Panc1 (cell line): ENCODE measurements at regions not wholly inside any gene's neighbourhood (a gene's known extent, or its start where the extent isn't known, plus 50 kb on each side); places are given as distances from the start of the nearest gene placed in this dataset.

Experiments
- ATAC-seq: fragments of 200-7000 bp; cut with Tn5 transposase; 2 replicates; pipeline ENCODE4 v1.9.1; 2020; ENCODE audit warnings: mild to moderate bottlenecking, moderate library complexity
- BruUV-seq: library from RNA; stranded (reverse); fragments of 400-500 nt; replicated peaks from 2 replicates; lab custom pipeline; 2021; lab: Mats Ljungman, UMichigan
- CTCF ChIA-PET: fragments of 300-600 bp; sonication (Branson Sonifier 250); formaldehyde crosslinking; loops from one replicate; lab custom pipeline; 2022; ENCODE audit warnings: antibody characterized with exemption; lab: Charles Lee
- POLR2A ChIA-PET: fragments of 300-600 bp; sonication (Branson Sonifier 250); formaldehyde crosslinking; loops from one replicate; lab custom pipeline; 2022; ENCODE audit warnings: antibody characterized with exemption; lab: Charles Lee
- DNase-seq: peaks from one replicate; pipeline ENCODE4 v3.0.0-alpha.2; 2010; ENCODE audit warnings: low read depth, low spot score
- H3K27ac ChIP-seq: 2 replicates; pipeline ENCODE4 v1.5.1; 2011; ENCODE audit warnings: mild to moderate bottlenecking, low read length, inconsistent platforms
- H3K27me3 ChIP-seq: fragments of 200-500 bp; sonication (Bioruptor generic); 2 replicates; pipeline ENCODE4 v1.6.0; 2014; ENCODE audit warnings: low read length, inconsistent platforms; ENCODE audit not compliant: control insufficient read depth, insufficient read depth
- H3K36me3 ChIP-seq: fragments of 200-500 bp; sonication (Bioruptor generic); 2 replicates; pipeline ENCODE4 v1.5.1; 2014; ENCODE audit warnings: inconsistent platforms, mild to moderate bottlenecking, low read length, moderate library complexity; ENCODE audit not compliant: control insufficient read depth, insufficient read depth
- H3K4me1 ChIP-seq: 2 replicates; pipeline ENCODE4 v1.5.1; 2011; ENCODE audit warnings: inconsistent platforms, mild to moderate bottlenecking, low read length, moderate library complexity; ENCODE audit not compliant: control insufficient read depth, insufficient read depth
- H3K4me3 ChIP-seq, 2 experiments: 2 replicates each; pipeline ENCODE4 v1.5.1; 2011 to 2012; ENCODE audit warnings: low read depth in 2 of 2, low read length in 2 of 2, mild to moderate bottlenecking in 2 of 2, inconsistent platforms in 1 of 2, moderate library complexity in 1 of 2
- H3K9me3 ChIP-seq: fragments of 200-500 bp; sonication (Bioruptor generic); 2 replicates; pipeline ENCODE4 v1.5.1; 2014; ENCODE audit warnings: low read depth, mild to moderate bottlenecking, inconsistent platforms, low read length, moderate library complexity; ENCODE audit not compliant: control insufficient read depth, insufficient read depth
- CTCF ChIP-seq: fragments of 450-650 bp; IDR thresholded peaks from 2 replicates; pipeline ENCODE4 v1.5.1; 2017; ENCODE audit warnings: mild to moderate bottlenecking
- POLR2AphosphoS5 ChIP-seq: IDR thresholded peaks from 2 replicates; pipeline ENCODE4 v1.6.1; 2012; ENCODE audit warnings: mild to moderate bottlenecking, low read depth, low read length, moderate library complexity
- REST ChIP-seq, 2 experiments: IDR thresholded peaks; 2 replicates each; pipeline ENCODE4 v1.6.1; 2011 to 2012; ENCODE audit warnings: low read depth in 2 of 2, control low read depth in 1 of 2, low read length in 1 of 2, mild to moderate bottlenecking in 1 of 2, moderate library complexity in 1 of 2; ENCODE audit not compliant: insufficient read depth in 1 of 2
- SIN3A ChIP-seq: IDR thresholded peaks from 2 replicates; pipeline ENCODE4 v1.6.1; 2012; ENCODE audit warnings: low read depth, mild to moderate bottlenecking, low read length, moderate library complexity, borderline replicate concordance; ENCODE audit not compliant: insufficient read depth
- TCF7L2 ChIP-seq: IDR thresholded peaks from 2 replicates; pipeline ENCODE4 v1.6.1; 2011; ENCODE audit warnings: mild to moderate bottlenecking, low read depth, low read length, inconsistent platforms
- in situ Hi-C: cut with HindIII; loops from 2 replicates; pipeline ENCODE4 v1.10.0; 2016; ENCODE audit warnings: low sequenced_read_pairs, low pct_unique_long_range_greater_than_20kb
- intact Hi-C: fragments of 100-400 bp; cut with micrococcal nuclease; formaldehyde crosslinking; loops from one replicate; pipeline ENCODE4 v1.10.0; 2022; ENCODE audit not compliant: unreplicated experiment

GRCh38 chr1:22340066-22340465 lies 111.6 kb upstream of the ZBTB40 start:
- BruUV-seq, result no TSS peak
- Histone ChIP-seq H3K36me3 (no peaks in the 10 kb centered on the region), H3K27ac (no peak overlapping the region), H3K4me1 (no peaks in the 10 kb centered on the region), H3K27me3 (no peaks in the 10 kb centered on the region), H3K4me3 (no peak overlapping the region), H3K9me3 (no peaks in the 10 kb centered on the region)
- ChIA-PET CTCF (no interaction called here), POLR2A (no interaction called here)
- intact Hi-C loops (no loop called here), in situ Hi-C loops (no loop called here)
- ATAC-seq (no peak), DNase-seq (no peak)
- TF ChIP-seq REST (IDR thresholded peaks at IDR 0.05; ENCODE audit: insufficient read depth in 1 of 2, low read depth in 2 of 2, low read length in 1 of 2), result no peak
- no peak for TF ChIP-seq CTCF
- no peak for TF ChIP-seq TCF7L2
- TF ChIP-seq SIN3A, result no peak
- TF ChIP-seq POLR2AphosphoS5, result no peak

- ATAC-seq (no peak), DNase-seq (no peak)
- no peak overlapping the region for H3K4me3 ChIP-seq
- TF ChIP-seq CTCF, result no peak
- no peak for TF ChIP-seq POLR2AphosphoS5
- TF ChIP-seq SIN3A, result no peak
- no peak for TF ChIP-seq REST (IDR thresholded peaks at IDR 0.05; ENCODE audit: insufficient read depth in 1 of 2, low read depth in 2 of 2, low read length in 1 of 2)
- no peak for TF ChIP-seq TCF7L2
- no peaks in the 10 kb centered on the region for H3K9me3 ChIP-seq
- ChIA-PET CTCF (no interaction called here), POLR2A (interaction anchor here (0.5 kb wide), 1 partner anchor 10 kb away, joined by 12 read pairs; no protein-coding TSS in a partner anchor)
- H3K36me3 ChIP-seq, result no peaks in the 10 kb centered on the region
- intact Hi-C loops, result no loop called here
- no peaks in the 10 kb centered on the region for H3K27me3 ChIP-seq
- H3K27ac ChIP-seq, result no peak overlapping the region
- BruUV-seq, result no TSS peak
- in situ Hi-C loops, result no loop called here
- H3K4me1 ChIP-seq, result no peaks in the 10 kb centered on the region
Observed at GRCh38 chr1:22340873-22341272, 110.8 kb upstream of the ZBTB40 start.
